Erythroblast (primary cell): ENCODE measurements at regions not wholly inside any gene's neighbourhood (a gene's known extent, or its start where the extent isn't known, plus 50 kb on each side); places are given as distances from the start of the nearest gene placed in this dataset.

Source experiments
- GATA1 ChIP-seq: IDR thresholded peaks from 2 replicates; pipeline ENCODE4 v1.6.1; 2011; ENCODE audit warnings: low read depth, mild to moderate bottlenecking, control low read depth, low read length, moderate library complexity
- POLR2A ChIP-seq: IDR thresholded peaks from 2 replicates; pipeline ENCODE4 v1.6.1; 2011; ENCODE audit warnings: mild to moderate bottlenecking, low read length

DNA sequence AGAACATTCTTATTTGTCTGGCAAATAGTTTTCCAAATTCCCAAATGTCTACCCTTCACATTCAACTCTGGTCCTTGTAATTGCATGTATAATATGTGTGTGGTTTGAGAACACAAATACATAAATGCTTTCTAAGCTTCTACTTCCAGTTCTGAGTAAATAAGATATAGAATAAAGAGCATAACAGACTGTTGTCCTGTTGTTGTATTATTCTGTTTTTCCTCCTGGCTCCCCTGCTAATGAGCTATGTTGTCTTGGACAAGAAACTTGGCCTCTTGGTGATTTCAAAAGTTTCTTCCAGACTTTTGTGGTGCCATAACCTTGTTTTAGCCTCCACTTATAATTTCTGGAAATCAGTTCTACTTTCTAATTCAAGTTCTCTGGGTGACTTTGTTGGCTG, 75.3 kb upstream of the USP38 start:
- TF ChIP-seq POLR2A (no peak), GATA1 (no peak)
